UCSD-AML1 (cell line): ENCODE measurements at regions not wholly inside any gene's neighbourhood (a gene's known extent, or its start where the extent isn't known, plus 50 kb on each side); places are given as distances from the start of the nearest gene placed in this dataset.

Experiments
- DNase-seq: peaks from one replicate; lab custom pipeline; 2025; ENCODE audit not compliant: unreplicated experiment; lab: John Stamatoyannopoulos, UW

DNA sequence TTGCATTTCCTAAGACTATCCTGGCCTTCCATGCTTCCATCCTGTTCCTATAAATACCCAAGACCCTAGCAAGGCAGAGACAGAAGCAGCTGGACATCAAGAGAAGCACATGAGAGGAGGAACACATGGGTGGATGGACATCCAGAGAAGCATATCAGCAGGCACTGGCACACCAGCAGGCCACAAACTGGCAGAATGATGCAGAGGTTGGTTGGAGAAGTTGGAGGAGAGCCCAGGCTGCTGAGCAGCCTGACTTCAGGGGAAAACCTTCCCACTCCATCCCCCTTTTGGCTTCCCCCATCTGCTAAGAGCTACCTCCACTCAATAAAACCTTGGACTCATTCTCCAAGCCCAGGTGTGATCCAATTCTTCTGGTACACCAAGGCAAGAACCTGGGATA, 332.5 kb downstream of the FRK start:
- DNase-seq = no peak

GRCh38 chr6:115721564-115721963, 339.1 kb downstream of the FRK start:
- no peak for DNase-seq

DNA sequence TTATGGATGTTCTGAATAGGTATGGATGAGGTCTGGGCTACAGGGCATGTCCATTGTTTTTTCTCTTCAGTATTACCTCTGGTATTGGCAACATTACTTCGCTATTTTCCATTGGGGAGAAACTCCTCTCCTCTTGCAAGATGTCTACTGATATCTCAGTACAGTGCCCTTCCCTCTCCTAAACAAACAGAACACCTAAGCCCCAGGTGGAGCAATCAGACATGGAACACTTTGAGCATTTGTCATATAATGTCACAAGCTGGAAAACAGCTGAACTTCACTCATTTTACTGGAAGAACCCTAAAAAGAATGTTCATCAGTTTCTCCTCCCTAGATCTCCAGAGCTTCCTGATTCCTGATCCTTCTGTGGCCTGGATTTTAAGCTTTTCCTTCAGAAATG, 339.8 kb downstream of the FRK start:
- DNase-seq = no peak

DNA sequence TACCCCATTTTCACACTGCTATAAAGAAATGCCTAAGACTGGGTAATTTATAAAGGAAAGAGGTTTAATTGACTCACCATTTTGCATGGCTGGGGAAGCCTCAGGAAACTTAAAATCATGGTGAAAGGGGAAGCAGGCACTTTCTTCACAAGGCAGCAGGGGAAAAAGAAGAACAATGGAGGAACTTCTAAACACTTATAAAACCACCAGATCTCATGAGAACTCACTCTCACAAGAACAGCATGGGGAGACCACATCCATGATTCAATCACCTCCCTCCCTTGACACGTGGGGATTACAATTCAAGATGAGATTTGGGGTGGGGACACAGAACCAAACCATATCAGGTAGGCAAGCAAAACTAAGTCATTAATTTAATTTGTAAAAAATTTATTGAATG, 343.2 kb downstream of the FRK start:
- DNase-seq = no peak

GRCh38 chr6:115717062-115717461, 343.6 kb downstream of the FRK start:
- no peak for DNase-seq

- no peak for DNase-seq
These were observed 348.3 kb downstream of the FRK start for GRCh38 chr6:115712291-115712961.

DNA sequence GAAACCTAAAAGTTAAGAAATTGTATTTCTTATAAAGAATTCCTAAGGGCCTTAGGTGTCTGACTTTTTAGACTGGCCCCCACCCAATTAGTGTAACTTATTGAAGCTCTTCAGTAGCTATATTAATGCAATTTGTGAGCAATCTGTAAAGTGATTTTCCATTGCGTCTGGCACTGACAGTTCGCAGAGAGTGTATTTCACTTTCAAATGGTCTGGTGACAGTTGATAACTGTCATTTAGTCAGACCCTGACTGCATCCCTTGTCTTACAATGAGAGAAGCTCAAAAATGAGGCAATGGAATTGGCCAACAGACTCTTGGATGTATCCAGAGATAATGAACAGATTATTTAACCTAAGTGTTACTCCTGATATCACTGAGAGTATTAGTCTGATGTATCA, 351.8 kb downstream of the FRK start:
- no peak for DNase-seq

- no peak for DNase-seq
These were observed 353.7 kb downstream of the FRK start for GRCh38 chr6:115706981-115707380.

DNA sequence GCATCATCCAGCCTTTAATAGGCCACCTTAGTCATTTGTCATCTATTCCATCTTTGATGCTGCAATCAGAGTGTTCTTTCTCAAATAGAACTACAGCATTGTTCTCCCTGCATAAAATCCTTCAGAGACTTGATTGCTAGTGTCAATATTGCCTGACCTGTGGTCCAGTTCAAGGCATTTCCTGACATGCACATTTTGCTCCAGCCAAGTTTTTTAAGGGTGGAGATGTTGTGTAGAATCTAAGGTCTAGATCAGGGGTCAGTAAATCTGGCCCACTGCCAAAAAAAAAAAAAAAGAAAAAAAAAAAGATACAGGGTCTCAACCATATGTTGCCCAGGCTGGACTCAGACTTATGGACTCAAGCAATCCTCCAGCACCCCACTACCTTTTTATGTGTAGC, 354.4 kb downstream of the FRK start:
- DNase-seq = no peak

GRCh38 chr6:115704028-115704427, 356.7 kb downstream of the FRK start:
- DNase-seq = no peak

- DNase-seq = no peak
These were observed 369.3 kb downstream of the FRK start for GRCh38 chr6:115691433-115691832.

DNA sequence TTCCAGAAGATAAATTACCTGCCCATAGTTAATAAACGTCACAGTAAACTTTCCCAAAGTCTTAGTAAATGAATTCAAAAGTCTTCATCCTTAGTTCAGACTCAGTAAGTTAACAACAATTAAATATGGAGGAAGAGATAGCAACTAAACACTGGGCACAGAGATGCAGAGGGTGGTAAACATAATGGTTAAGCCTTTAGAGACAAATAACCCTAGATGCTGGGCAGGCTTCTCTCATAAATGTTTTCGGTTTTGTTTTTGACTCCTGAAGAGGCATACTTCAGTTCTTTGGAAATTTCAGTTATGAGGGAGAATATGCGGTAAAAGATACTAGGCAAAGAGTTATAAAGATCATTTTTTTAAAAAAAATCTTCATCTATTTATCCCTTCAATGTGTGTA, 369.8 kb downstream of the FRK start:
- no peak for DNase-seq

DNA sequence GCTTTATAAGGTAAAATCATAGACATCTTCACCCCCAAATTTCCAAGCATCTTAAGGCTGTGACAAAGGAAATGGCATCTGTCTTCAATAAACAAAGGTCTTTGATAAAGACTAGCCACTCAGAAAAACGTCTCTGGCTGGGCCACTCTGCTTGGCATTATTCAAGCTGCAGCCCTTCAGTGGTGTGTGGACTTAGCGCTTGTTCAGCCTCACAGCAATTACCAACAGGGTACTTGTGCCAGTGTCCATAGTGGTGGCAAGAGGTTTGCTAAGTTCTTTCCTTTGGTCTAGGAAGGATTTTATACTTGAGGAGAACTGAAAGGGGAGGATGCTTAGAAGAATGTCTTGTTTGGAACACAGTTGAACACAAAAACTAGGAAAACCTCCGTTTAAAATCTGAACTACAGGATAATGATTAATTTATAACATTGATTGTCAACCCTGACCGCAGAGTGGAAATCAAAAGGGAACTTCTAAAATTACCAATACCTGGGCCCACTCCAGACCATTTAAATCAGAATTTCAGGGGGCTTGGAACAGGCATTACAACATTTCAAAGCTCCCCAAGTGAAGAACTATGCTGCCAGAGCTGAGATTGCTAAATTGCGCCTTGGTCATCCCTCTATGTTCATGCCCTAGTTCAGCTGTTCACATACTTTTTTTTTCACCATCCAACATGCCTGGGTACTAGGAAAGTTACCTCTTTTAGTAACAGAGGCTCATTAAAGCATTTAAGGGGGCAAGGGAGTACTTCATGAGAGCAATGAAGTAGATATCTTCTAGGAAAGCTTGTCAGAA, 378.5 kb downstream of the FRK start:
- DNase-seq = no peak

DNA sequence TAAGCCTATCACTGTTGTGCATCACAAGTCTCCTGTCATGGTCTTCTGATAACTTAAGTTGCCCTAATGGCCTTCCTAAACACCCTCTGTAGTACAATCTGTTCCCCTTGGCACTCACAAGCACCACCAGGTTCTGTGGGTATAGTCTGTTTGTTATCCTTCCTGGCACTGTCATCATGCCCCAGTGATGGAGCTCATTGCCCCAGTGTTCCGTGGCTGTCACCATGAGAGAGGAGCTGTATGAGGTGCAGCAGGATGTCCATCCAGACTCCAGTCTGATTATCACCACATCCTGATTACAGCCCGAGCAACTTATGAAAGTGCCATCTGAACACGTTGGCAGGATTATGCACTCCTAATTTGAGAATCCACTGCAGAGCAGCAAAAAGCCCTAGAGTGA, 380.1 kb downstream of the FRK start:
- no peak for DNase-seq

DNA sequence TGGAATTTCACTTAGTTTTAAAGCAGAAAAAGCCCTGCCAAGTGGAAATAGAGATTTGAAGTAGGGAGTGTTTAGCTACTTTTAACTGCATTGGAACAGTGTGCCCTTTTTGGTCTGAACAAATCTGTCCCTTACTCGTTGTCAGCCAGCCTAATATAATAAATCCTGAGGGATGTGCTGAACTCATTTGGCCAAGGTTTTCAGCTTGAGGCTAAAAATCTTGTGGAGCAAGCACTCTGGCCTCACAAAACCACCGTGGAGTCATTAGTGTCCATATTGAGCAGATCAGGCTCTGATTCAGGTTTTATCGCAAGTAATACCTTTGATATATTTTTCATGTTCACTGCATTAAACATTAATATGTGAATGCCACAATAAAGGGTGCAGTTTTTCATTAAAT, 383.5 kb downstream of the FRK start:
- no peak for DNase-seq

GRCh38 chr6:115675443-115675842, 385.2 kb downstream of the FRK start:
- DNase-seq = no peak

DNA sequence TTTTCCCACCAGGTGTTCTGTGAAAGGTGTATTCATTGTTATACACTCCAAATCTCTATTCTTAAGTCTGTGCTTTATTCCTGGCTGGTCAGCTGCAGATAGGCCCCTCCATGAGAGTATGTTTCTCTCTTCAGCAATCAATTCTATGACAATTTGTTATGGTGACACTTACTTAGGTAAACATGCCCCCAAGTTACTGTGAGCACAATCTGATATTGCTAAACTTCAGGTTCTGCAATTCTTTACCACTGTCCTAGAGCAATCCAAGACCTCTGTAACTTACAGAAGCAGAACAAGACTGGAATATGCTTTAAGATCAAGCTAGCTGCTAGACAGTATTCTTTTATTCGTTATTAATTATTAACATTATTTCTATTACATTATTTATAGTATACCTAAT, 391.9 kb downstream of the FRK start:
- DNase-seq = no peak

- no peak for DNase-seq
These were observed 392.5 kb downstream of the FRK start for GRCh38 chr6:115668211-115668610.

DNA sequence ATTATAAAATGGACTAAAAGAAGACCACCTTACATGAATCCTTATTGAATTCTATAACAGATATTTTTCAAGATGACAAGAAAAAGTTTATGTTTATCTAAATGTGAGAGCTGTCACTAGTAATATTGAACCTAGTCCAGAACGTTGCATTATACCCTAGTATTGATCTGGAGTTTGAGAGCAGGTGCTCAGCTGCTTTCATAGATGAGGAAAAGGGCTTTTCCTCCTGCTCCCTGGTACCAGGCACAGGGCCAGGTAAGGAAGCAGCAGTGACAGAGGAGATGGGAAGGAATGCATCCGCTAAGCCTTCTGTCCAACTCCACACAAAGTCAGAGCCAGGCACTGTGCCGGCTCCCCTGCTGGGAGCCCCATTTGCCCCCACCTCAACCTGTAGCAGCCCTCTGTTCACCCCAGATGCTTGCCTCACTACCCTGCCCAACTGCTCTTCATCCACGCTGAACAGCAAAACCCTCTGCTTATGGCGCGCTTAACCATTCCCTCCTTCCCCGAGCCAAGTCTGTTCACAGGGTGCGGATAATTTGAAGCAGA, 393.1 kb downstream of the FRK start:
- no peak for DNase-seq

- DNase-seq = no peak
These were observed 393.7 kb downstream of the FRK start for GRCh38 chr6:115666997-115667396.

DNA sequence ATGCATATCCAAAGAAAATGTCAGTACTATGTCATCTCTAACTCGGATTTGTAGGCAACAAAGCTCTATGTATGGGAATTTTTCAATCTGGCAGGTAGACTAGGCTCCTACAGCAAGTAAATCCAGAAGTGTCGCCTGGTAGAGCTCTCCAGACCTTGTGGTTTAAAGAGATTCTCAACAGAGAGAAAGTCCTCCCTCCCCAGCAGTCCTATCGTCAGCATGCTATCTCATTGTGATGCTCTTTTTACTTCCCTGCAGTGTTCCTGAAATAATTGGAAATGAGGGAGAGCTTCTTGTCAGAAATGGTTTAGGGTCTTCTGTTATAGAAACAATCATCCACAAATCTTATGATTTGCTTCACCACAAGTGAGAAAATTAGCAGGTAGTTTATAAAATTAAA, 395.4 kb downstream of the FRK start:
- DNase-seq = no peak

- no peak for DNase-seq
These were observed 397.0 kb downstream of the FRK start for GRCh38 chr6:115663681-115664080.

DNA sequence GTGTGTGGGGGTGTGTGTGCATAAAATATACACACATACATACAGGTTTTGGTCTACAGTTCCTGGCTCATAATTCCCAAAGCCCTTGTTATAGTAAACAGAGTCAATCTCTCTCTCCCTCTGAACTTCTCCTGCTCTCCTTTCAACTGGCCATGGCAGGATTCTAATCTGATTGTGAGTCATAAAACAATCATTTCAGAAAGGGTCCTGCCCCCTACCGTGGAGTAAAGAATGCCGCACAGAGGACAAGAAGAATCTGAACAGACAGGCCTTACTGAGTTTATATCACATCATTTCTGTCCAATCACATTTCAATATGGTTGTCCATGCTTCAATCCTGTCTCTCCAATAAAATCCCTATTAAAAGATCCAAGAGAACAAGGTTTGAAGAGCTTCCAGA, 416.9 kb downstream of the FRK start:
- no peak for DNase-seq
